ENCODE measurements at regions not wholly inside any gene's neighbourhood (a gene's known extent, or its start where the extent isn't known, plus 50 kb on each side); places are given as distances from the start of the nearest gene placed in this dataset.

- TF ChIP-seq CTCF (IDR thresholded peaks at IDR 0.05) = no peak
- no peak for TF ChIP-seq POLR2A (IDR thresholded peaks at IDR 0.05)
Observed at GRCh38 chr4:137651128-137651527, 118.8 kb upstream of the PCDH18 start.
